GM23338 (cell line): ENCODE measurements at regions not wholly inside any gene's neighbourhood (a gene's known extent, or its start where the extent isn't known, plus 50 kb on each side); places are given as distances from the start of the nearest gene placed in this dataset.

ENCODE experiments used
- ATAC-seq: fragments of 200-7000 bp; cut with Tn5 transposase; 3 replicates; pipeline ENCODE4 v1.9.1; 2020
- DNase-seq: peaks from one replicate; pipeline ENCODE4 v3.0.0-alpha.2; 2015; ENCODE audit warnings: low spot score
- H2AFZ ChIP-seq: fragments of 200-600 bp; sonication (generic); 2 replicates; pipeline ENCODE4 v1.8.0; 2016; ENCODE audit warnings: antibody characterized with exemption, mild to moderate bottlenecking, moderate library complexity
- H3F3A ChIP-seq: fragments of 200-600 bp; sonication (generic); replicated peaks from 2 replicates; pipeline ENCODE4 v1.8.0; 2017; ENCODE audit warnings: antibody characterized with exemption, mixed run types, low read depth
- H3K27ac ChIP-seq: fragments of 200-600 bp; sonication (generic); 2 replicates; pipeline ENCODE4 v1.6.1; 2016; ENCODE audit warnings: low read depth
- H3K27me3 ChIP-seq: fragments of 200-600 bp; sonication (generic); 2 replicates; pipeline ENCODE4 v1.8.0; 2016; ENCODE audit warnings: mild to moderate bottlenecking, mixed run types, moderate library complexity; ENCODE audit not compliant: insufficient read depth
- H3K36me3 ChIP-seq: fragments of 200-600 bp; sonication (generic); 2 replicates; pipeline ENCODE4 v1.8.0; 2016; ENCODE audit warnings: mild to moderate bottlenecking; ENCODE audit not compliant: insufficient read depth
- H3K4me1 ChIP-seq: fragments of 200-600 bp; sonication (generic); 2 replicates; pipeline ENCODE4 v1.8.0; 2016; ENCODE audit warnings: mild to moderate bottlenecking, moderate library complexity; ENCODE audit not compliant: insufficient read depth
- H3K4me2 ChIP-seq: fragments of 200-600 bp; sonication (generic); 2 replicates; pipeline ENCODE4 v1.7.1; 2017; ENCODE audit warnings: mixed run types
- H3K4me3 ChIP-seq: fragments of 200-600 bp; sonication (generic); 2 replicates; pipeline ENCODE4 v1.6.1; 2016; ENCODE audit warnings: mixed run types
- H3K79me2 ChIP-seq: fragments of 200-600 bp; sonication (generic); replicated peaks from 2 replicates; pipeline ENCODE4 v1.8.0; 2017; ENCODE audit warnings: mild to moderate bottlenecking; ENCODE audit not compliant: insufficient read depth
- H3K9me2 ChIP-seq: fragments of 200-600 bp; sonication (generic); 2 replicates; pipeline ENCODE4 v1.8.0; 2017; ENCODE audit not compliant: insufficient read depth
- H4K20me1 ChIP-seq: fragments of 200-600 bp; sonication (generic); replicated peaks from 2 replicates; pipeline ENCODE4 v1.8.0; 2017; ENCODE audit warnings: mild to moderate bottlenecking; ENCODE audit not compliant: insufficient read depth
- H3K27ac Mint-ChIP-seq: 2 replicates; pipeline ENCODE4 v1.8.0; 2020; ENCODE audit warnings: inconsistent platforms, mild to moderate bottlenecking, moderate library complexity, mixed read lengths
- H3K27me3 Mint-ChIP-seq: 3 replicates; pipeline ENCODE4 v1.8.0; 2022; ENCODE audit warnings: low read depth, mild to moderate bottlenecking, moderate library complexity, mixed read lengths, inconsistent platforms; ENCODE audit not compliant: insufficient read depth, poor library complexity
- H3K36me3 Mint-ChIP-seq: 3 replicates; pipeline ENCODE4 v1.8.0; 2021; ENCODE audit warnings: low read depth, mild to moderate bottlenecking, inconsistent platforms, moderate library complexity, mixed read lengths
- H3K4me1 Mint-ChIP-seq: 3 replicates; pipeline ENCODE4 v1.8.0; 2020; ENCODE audit warnings: mild to moderate bottlenecking, inconsistent platforms, mixed read lengths
- H3K4me3 Mint-ChIP-seq: 3 replicates; pipeline ENCODE4 v1.8.0; 2021; ENCODE audit warnings: moderate library complexity, mild to moderate bottlenecking, inconsistent platforms, mixed read lengths
- H3K9me3 Mint-ChIP-seq: 3 replicates; pipeline ENCODE4 v1.8.0; 2020; ENCODE audit warnings: moderate library complexity, mild to moderate bottlenecking, inconsistent platforms, mixed read lengths
- CREB1 ChIP-seq: fragments of 250-450 bp; sonication (Bioruptor Pico); IDR thresholded peaks from 2 replicates; pipeline ENCODE4 v1.5.0; 2020; ENCODE audit warnings: low read depth, mild to moderate bottlenecking, moderate library complexity
- EZH2 ChIP-seq: fragments of 200-600 bp; sonication (generic); IDR thresholded peaks from one replicate; pipeline ENCODE4 v1.8.0; 2017; ENCODE audit warnings: antibody characterized with exemption, mild to moderate bottlenecking, low read depth; ENCODE audit not compliant: unreplicated experiment
- EZH2phosphoT487 ChIP-seq: fragments of 200-600 bp; sonication (generic); IDR thresholded peaks from one replicate; pipeline ENCODE4 v1.8.1; 2018; ENCODE audit warnings: antibody characterized with exemption; ENCODE audit not compliant: unreplicated experiment
- JUNB ChIP-seq: IDR thresholded peaks from one replicate; pipeline ENCODE4 v1.6.1; 2016; ENCODE audit warnings: antibody characterized with exemption; ENCODE audit not compliant: unreplicated experiment
- NANOG ChIP-seq: IDR thresholded peaks from 2 replicates; pipeline ENCODE4 v1.6.1; 2016; ENCODE audit warnings: antibody characterized with exemption, borderline replicate concordance
- POLR2AphosphoS5 ChIP-seq: IDR thresholded peaks from 2 replicates; pipeline ENCODE4 v1.6.1; 2016; ENCODE audit warnings: antibody characterized with exemption, low read depth
- STAT1 ChIP-seq: IDR thresholded peaks from one replicate; pipeline ENCODE4 v1.6.1; 2016; ENCODE audit warnings: antibody characterized with exemption; ENCODE audit not compliant: unreplicated experiment
- ZNF114 ChIP-seq: fragments of 250-450 bp; sonication (Bioruptor Pico); IDR thresholded peaks from 2 replicates; pipeline ENCODE4 v1.5.0; 2020; ENCODE audit warnings: mild to moderate bottlenecking, moderate library complexity
- ZNF331 ChIP-seq: fragments of 250-450 bp; sonication (Bioruptor Pico); IDR thresholded peaks from 2 replicates; pipeline ENCODE4 v1.5.0; 2020; ENCODE audit warnings: low read depth, mild to moderate bottlenecking, moderate library complexity
- TF ChIP-seq, protein P1 (sequence below): IDR thresholded peaks from one replicate; pipeline ENCODE4 v1.6.1; 2018; ENCODE audit warnings: antibody characterized with exemption; ENCODE audit not compliant: unreplicated experiment
- TF ChIP-seq, protein P2 (sequence below), 2 experiments: fragments of 200-600 bp in 1 of 2; sonication (generic) in 1 of 2; conservative IDR thresholded peaks; 2 replicates each; pipeline versions ENCODE4 v1.5.1 to v1.6.1; 2016 to 2017; ENCODE audit warnings: antibody characterized with exemption in 2 of 2, low read depth in 2 of 2, mild to moderate bottlenecking in 2 of 2, moderate library complexity in 1 of 2
- TF ChIP-seq, protein P3 (sequence below): fragments of 250-450 bp; sonication (Bioruptor Pico); IDR thresholded peaks from 2 replicates; pipeline ENCODE4 v1.5.0; 2020; ENCODE audit warnings: mild to moderate bottlenecking, moderate library complexity
- TF ChIP-seq, protein P4 (sequence below): IDR thresholded peaks from 2 replicates; pipeline ENCODE4 v1.6.1; 2016; ENCODE audit warnings: antibody characterized with exemption

DNA sequence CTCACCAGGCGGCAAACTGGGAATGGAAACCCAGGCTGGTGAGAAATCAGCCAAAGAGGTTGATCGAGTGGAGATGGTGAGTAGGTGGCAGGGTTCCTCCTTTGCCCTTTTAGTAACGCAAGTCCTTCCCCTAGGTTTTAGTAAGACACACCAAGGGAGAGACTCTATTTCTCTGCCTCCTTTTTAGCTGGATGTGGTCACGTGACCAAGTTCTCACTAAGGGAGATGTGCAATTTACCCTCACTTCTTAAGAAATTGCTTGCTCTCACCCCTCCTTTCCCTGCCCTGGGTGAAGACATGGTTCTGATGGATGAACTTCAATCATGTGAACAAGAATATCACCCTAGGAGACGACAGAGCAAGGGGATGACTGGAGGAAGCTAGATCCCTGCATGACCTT, 99.8 kb upstream of the FOXF1 start:
- Mint-ChIP-seq H3K4me1 (peaks cover 17% of the 10 kb centered on the region), H3K9me3 (peaks cover 16% of the 10 kb centered on the region), H3K36me3 (peaks cover 6% of the 10 kb centered on the region), H3K27me3 (peaks cover 6% of the 10 kb centered on the region), H3K4me3 (no peak overlapping the region), H3K27ac (no peak overlapping the region)
- H3K79me2 ChIP-seq: no peaks in the 10 kb centered on the region
- H3K4me3 ChIP-seq: no peak overlapping the region
- H3K27me3 ChIP-seq: no peaks in the 10 kb centered on the region
- H3K9me2 ChIP-seq: peaks cover 5% of the 10 kb centered on the region
- H3K4me2 ChIP-seq: no peak overlapping the region
- DNase-seq (no peak), ATAC-seq (no peak)
- H3K27ac ChIP-seq: no peak overlapping the region
- no peaks in the 10 kb centered on the region for H3K4me1 ChIP-seq
- H3K36me3 ChIP-seq: no peaks in the 10 kb centered on the region
- no peak overlapping the region for H2AFZ ChIP-seq
- no peaks in the 10 kb centered on the region for H4K20me1 ChIP-seq
- no peaks in the 10 kb centered on the region for H3F3A ChIP-seq
- no peak for TF ChIP-seq CREB1 (CRISPR knock-in tag)
- no peak for TF ChIP-seq EZH2phosphoT487
- TF ChIP-seq, protein P1, sequence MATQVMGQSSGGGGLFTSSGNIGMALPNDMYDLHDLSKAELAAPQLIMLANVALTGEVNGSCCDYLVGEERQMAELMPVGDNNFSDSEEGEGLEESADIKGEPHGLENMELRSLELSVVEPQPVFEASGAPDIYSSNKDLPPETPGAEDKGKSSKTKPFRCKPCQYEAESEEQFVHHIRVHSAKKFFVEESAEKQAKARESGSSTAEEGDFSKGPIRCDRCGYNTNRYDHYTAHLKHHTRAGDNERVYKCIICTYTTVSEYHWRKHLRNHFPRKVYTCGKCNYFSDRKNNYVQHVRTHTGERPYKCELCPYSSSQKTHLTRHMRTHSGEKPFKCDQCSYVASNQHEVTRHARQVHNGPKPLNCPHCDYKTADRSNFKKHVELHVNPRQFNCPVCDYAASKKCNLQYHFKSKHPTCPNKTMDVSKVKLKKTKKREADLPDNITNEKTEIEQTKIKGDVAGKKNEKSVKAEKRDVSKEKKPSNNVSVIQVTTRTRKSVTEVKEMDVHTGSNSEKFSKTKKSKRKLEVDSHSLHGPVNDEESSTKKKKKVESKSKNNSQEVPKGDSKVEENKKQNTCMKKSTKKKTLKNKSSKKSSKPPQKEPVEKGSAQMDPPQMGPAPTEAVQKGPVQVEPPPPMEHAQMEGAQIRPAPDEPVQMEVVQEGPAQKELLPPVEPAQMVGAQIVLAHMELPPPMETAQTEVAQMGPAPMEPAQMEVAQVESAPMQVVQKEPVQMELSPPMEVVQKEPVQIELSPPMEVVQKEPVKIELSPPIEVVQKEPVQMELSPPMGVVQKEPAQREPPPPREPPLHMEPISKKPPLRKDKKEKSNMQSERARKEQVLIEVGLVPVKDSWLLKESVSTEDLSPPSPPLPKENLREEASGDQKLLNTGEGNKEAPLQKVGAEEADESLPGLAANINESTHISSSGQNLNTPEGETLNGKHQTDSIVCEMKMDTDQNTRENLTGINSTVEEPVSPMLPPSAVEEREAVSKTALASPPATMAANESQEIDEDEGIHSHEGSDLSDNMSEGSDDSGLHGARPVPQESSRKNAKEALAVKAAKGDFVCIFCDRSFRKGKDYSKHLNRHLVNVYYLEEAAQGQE: no peak
- TF ChIP-seq ZNF114 (CRISPR knock-in tag): no peak
- TF ChIP-seq, protein P2, sequence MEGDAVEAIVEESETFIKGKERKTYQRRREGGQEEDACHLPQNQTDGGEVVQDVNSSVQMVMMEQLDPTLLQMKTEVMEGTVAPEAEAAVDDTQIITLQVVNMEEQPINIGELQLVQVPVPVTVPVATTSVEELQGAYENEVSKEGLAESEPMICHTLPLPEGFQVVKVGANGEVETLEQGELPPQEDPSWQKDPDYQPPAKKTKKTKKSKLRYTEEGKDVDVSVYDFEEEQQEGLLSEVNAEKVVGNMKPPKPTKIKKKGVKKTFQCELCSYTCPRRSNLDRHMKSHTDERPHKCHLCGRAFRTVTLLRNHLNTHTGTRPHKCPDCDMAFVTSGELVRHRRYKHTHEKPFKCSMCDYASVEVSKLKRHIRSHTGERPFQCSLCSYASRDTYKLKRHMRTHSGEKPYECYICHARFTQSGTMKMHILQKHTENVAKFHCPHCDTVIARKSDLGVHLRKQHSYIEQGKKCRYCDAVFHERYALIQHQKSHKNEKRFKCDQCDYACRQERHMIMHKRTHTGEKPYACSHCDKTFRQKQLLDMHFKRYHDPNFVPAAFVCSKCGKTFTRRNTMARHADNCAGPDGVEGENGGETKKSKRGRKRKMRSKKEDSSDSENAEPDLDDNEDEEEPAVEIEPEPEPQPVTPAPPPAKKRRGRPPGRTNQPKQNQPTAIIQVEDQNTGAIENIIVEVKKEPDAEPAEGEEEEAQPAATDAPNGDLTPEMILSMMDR (conservative IDR thresholded peaks at IDR 0.05; ENCODE audit: low read depth in 2 of 2): no peak
- TF ChIP-seq, protein P3, sequence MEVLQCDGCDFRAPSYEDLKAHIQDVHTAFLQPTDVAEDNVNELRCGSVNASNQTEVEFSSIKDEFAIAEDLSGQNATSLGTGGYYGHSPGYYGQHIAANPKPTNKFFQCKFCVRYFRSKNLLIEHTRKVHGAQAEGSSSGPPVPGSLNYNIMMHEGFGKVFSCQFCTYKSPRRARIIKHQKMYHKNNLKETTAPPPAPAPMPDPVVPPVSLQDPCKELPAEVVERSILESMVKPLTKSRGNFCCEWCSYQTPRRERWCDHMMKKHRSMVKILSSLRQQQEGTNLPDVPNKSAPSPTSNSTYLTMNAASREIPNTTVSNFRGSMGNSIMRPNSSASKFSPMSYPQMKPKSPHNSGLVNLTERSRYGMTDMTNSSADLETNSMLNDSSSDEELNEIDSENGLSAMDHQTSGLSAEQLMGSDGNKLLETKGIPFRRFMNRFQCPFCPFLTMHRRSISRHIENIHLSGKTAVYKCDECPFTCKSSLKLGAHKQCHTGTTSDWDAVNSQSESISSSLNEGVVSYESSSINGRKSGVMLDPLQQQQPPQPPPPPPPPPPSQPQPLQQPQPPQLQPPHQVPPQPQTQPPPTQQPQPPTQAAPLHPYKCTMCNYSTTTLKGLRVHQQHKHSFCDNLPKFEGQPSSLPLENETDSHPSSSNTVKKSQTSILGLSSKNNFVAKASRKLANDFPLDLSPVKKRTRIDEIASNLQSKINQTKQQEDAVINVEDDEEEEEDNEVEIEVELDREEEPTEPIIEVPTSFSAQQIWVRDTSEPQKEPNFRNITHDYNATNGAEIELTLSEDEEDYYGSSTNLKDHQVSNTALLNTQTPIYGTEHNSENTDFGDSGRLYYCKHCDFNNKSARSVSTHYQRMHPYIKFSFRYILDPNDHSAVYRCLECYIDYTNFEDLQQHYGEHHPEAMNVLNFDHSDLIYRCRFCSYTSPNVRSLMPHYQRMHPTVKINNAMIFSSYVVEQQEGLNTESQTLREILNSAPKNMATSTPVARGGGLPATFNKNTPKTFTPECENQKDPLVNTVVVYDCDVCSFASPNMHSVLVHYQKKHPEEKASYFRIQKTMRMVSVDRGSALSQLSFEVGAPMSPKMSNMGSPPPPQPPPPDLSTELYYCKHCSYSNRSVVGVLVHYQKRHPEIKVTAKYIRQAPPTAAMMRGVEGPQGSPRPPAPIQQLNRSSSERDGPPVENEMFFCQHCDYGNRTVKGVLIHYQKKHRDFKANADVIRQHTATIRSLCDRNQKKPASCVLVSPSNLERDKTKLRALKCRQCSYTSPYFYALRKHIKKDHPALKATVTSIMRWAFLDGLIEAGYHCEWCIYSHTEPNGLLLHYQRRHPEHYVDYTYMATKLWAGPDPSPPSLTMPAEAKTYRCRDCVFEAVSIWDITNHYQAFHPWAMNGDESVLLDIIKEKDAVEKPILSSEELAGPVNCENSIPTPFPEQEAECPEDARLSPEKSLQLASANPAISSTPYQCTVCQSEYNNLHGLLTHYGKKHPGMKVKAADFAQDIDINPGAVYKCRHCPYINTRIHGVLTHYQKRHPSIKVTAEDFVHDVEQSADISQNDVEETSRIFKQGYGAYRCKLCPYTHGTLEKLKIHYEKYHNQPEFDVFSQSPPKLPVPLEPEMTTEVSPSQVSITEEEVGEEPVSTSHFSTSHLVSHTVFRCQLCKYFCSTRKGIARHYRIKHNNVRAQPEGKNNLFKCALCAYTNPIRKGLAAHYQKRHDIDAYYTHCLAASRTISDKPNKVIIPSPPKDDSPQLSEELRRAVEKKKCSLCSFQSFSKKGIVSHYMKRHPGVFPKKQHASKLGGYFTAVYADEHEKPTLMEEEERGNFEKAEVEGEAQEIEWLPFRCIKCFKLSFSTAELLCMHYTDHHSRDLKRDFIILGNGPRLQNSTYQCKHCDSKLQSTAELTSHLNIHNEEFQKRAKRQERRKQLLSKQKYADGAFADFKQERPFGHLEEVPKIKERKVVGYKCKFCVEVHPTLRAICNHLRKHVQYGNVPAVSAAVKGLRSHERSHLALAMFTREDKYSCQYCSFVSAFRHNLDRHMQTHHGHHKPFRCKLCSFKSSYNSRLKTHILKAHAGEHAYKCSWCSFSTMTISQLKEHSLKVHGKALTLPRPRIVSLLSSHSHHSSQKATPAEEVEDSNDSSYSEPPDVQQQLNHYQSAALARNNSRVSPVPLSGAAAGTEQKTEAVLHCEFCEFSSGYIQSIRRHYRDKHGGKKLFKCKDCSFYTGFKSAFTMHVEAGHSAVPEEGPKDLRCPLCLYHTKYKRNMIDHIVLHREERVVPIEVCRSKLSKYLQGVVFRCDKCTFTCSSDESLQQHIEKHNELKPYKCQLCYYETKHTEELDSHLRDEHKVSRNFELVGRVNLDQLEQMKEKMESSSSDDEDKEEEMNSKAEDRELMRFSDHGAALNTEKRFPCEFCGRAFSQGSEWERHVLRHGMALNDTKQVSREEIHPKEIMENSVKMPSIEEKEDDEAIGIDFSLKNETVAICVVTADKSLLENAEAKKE (CRISPR knock-in tag): no peak
- no peak for TF ChIP-seq STAT1
- TF ChIP-seq NANOG: no peak
- TF ChIP-seq POLR2AphosphoS5: no peak
- TF ChIP-seq ZNF331 (CRISPR knock-in tag): no peak
- no peak for TF ChIP-seq JUNB
- TF ChIP-seq, protein P4, sequence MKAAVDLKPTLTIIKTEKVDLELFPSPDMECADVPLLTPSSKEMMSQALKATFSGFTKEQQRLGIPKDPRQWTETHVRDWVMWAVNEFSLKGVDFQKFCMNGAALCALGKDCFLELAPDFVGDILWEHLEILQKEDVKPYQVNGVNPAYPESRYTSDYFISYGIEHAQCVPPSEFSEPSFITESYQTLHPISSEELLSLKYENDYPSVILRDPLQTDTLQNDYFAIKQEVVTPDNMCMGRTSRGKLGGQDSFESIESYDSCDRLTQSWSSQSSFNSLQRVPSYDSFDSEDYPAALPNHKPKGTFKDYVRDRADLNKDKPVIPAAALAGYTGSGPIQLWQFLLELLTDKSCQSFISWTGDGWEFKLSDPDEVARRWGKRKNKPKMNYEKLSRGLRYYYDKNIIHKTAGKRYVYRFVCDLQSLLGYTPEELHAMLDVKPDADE: no peak
- no peak for TF ChIP-seq EZH2
